HCT116 (cell line): ENCODE measurements at regions not wholly inside any gene's neighbourhood (a gene's known extent, or its start where the extent isn't known, plus 50 kb on each side); places are given as distances from the start of the nearest gene placed in this dataset.

ENCODE experiments used
- ATAC-seq: fragments of 200-7000 bp; cut with Tn5 transposase; 2 replicates; pipeline ENCODE4 v1.9.1; 2020; ENCODE audit warnings: mild to moderate bottlenecking, moderate library complexity
- BruUV-seq: library from RNA; stranded (reverse); fragments of 400-500 nt; replicated peaks from 2 replicates; lab custom pipeline; 2021; lab: Mats Ljungman, UMichigan
- CTCF ChIA-PET: fragments of 300-600 bp; sonication (Branson Sonifier 250); formaldehyde crosslinking; loops from one replicate; lab custom pipeline; 2021; ENCODE audit warnings: antibody characterized with exemption; lab: Charles Lee
- POLR2A ChIA-PET: fragments of 300-600, 350-600 bp; sonication (Branson Sonifier 250); formaldehyde crosslinking; loops from one replicate; lab custom pipeline; 2021; ENCODE audit warnings: antibody characterized with exemption; lab: Charles Lee
- RAD21 ChIA-PET, 2 experiments: fragments of 300-600 bp; sonication (Branson Sonifier 250); formaldehyde crosslinking; loops; one replicate each; lab custom pipeline; 2023; ENCODE audit warnings: low total read pairs in 2 of 2; ENCODE audit not compliant: uncharacterized antibody in 2 of 2, unreplicated experiment in 2 of 2, low non-redundant PET in 1 of 2; lab: Charles Lee
- DNase-seq: peaks from one replicate; pipeline ENCODE4 v3.0.0-alpha.2; 2010; ENCODE audit warnings: low read depth, low spot score
- H2AFZ ChIP-seq: fragments of 200-600 bp; shearing (Covaris generic), sonication (generic); 2 replicates; pipeline ENCODE4 v1.6.1; 2017; ENCODE audit warnings: low read depth, mixed run types, mixed read lengths, antibody characterized with exemption, low read length; ENCODE audit not compliant: poor library complexity, severe bottlenecking
- H3K27ac ChIP-seq: 2 replicates; pipeline ENCODE4 v1.5.1; 2012; ENCODE audit warnings: low read depth, low read length
- H3K27me3 ChIP-seq: fragments of 200-600 bp; sonication (generic); 2 replicates; pipeline ENCODE4 v1.6.1; 2016; ENCODE audit warnings: mixed run types, low read length, mixed read lengths; ENCODE audit not compliant: insufficient read depth
- H3K36me3 ChIP-seq, 2 experiments: fragments of 200-500 bp in 1 of 2; fragments of 200-600 bp in 1 of 2; sonication (Bioruptor generic) in 1 of 2; sonication (generic) in 1 of 2; 2 replicates each; pipeline versions ENCODE4 v1.5.1 to v1.6.1; 2014 to 2016; ENCODE audit warnings: low read length in 2 of 2, inconsistent platforms in 1 of 2, mixed read lengths in 1 of 2, mixed run types in 1 of 2; ENCODE audit not compliant: insufficient read depth in 2 of 2, control insufficient read depth in 1 of 2
- H3K4me1 ChIP-seq, 2 experiments: fragments of 200-600 bp in 1 of 2; sonication (generic) in 1 of 2; 2 replicates each; pipeline versions ENCODE4 v1.5.1 to v1.6.1; 2012 to 2017; ENCODE audit warnings: low read length in 2 of 2, inconsistent platforms in 1 of 2, mild to moderate bottlenecking in 1 of 2, mixed read lengths in 1 of 2, mixed run types in 1 of 2, moderate library complexity in 1 of 2; ENCODE audit not compliant: insufficient read depth in 2 of 2, control insufficient read depth in 1 of 2
- H3K4me2 ChIP-seq: fragments of 200-600 bp; sonication (generic); 2 replicates; pipeline ENCODE4 v1.6.1; 2017; ENCODE audit warnings: mixed run types, low read length, mixed read lengths
- H3K4me3 ChIP-seq, 2 experiments: fragments of 200-600 bp in 1 of 2; sonication (generic) in 1 of 2; replicated peaks in 1 of 2; 2 replicates each; pipeline ENCODE4 v1.5.1; 2011 to 2016; ENCODE audit warnings: low read length in 2 of 2, control low read depth in 1 of 2, low read depth in 1 of 2, mild to moderate bottlenecking in 1 of 2, mixed read lengths in 1 of 2, mixed run types in 1 of 2
- H3K79me2 ChIP-seq: fragments of 200-600 bp; sonication (generic); 2 replicates; pipeline ENCODE4 v1.6.1; 2017; ENCODE audit warnings: mild to moderate bottlenecking, mixed run types, low read length, moderate library complexity, mixed read lengths; ENCODE audit not compliant: insufficient read depth
- H3K9ac ChIP-seq: fragments of 200-600 bp; sonication (generic); 2 replicates; pipeline ENCODE4 v1.6.1; 2016; ENCODE audit warnings: low read length, mixed read lengths
- H3K9me2 ChIP-seq: fragments of 200-600 bp; sonication (generic), shearing (Covaris generic); 2 replicates; pipeline ENCODE4 v1.6.1; 2017; ENCODE audit warnings: mixed run types, mild to moderate bottlenecking, moderate library complexity; ENCODE audit not compliant: insufficient read depth
- H3K9me3 ChIP-seq, 2 experiments: fragments of 200-500 bp in 1 of 2; fragments of 200-600 bp in 1 of 2; sonication (Bioruptor generic) in 1 of 2; sonication (generic) in 1 of 2; 2 replicates each; pipeline ENCODE4 v1.6.1; 2014 to 2017; ENCODE audit warnings: low read length in 2 of 2, mixed read lengths in 2 of 2, inconsistent platforms in 1 of 2, low read depth in 1 of 2, mild to moderate bottlenecking in 1 of 2, mixed run types in 1 of 2, moderate library complexity in 1 of 2; ENCODE audit not compliant: control insufficient read depth in 1 of 2, insufficient read depth in 1 of 2
- H4K20me1 ChIP-seq: fragments of 200-600 bp; sonication (generic), shearing (Covaris generic); 2 replicates; pipeline ENCODE4 v1.6.1; 2017; ENCODE audit warnings: mixed run types, mild to moderate bottlenecking, moderate library complexity; ENCODE audit not compliant: insufficient read depth
- ATF3 ChIP-seq: IDR thresholded peaks from 2 replicates; pipeline ENCODE4 v1.6.1; 2012
- EZH2 ChIP-seq: fragments of 200-600 bp; sonication (generic); IDR thresholded peaks from 2 replicates; pipeline ENCODE4 v1.6.1; 2017; ENCODE audit warnings: antibody characterized with exemption, mixed run types
- POLR2A ChIP-seq: IDR thresholded peaks from 2 replicates; pipeline ENCODE4 v1.7.0; 2011; ENCODE audit warnings: borderline replicate concordance; ENCODE audit not compliant: insufficient read depth, insufficient read length; ENCODE audit errors: extremely low read depth
- RAD21 ChIP-seq: IDR thresholded peaks from 2 replicates; pipeline ENCODE4 v1.6.1; 2012; ENCODE audit warnings: low read depth, mild to moderate bottlenecking
- SIN3A ChIP-seq: IDR thresholded peaks from 2 replicates; pipeline ENCODE4 v1.6.1; 2012; ENCODE audit warnings: low read depth
- TCF7L2 ChIP-seq: IDR thresholded peaks from 2 replicates; pipeline ENCODE4 v1.7.0; 2011; ENCODE audit warnings: borderline replicate concordance, inconsistent platforms; ENCODE audit not compliant: insufficient read depth, insufficient read length; ENCODE audit errors: extremely low read depth
- intact Hi-C: fragments of 100-400 bp; cut with micrococcal nuclease; formaldehyde crosslinking; loops from 2 replicates; pipeline ENCODE4 v1.10.0; 2022

GRCh38 chr14:25574628-25575325 lies 524.8 kb upstream of the STXBP6 start:
- BruUV-seq, result no TSS peak
- CTCF ChIA-PET, result no interaction called here

GRCh38 chr14:25570483-25570882 lies 520.5 kb upstream of the STXBP6 start:
- no peak for ATAC-seq
- POLR2A ChIA-PET, result no interaction called here

More at GRCh38 chr14:25574628-25575325, 524.8 kb upstream of the STXBP6 start:
- TF ChIP-seq ATF3, result no peak
- no peak overlapping the region for H3K4me3 ChIP-seq
- H3K79me2 ChIP-seq, result no peaks in the 10 kb centered on the region
- no peak overlapping the region for H3K27ac ChIP-seq
- ATAC-seq (no peak), DNase-seq (no peak)
- peaks cover 21 to 23% of the 10 kb centered on the region in 2 experiments for H3K9me3 ChIP-seq
- no peak overlapping the region for H2AFZ ChIP-seq
- POLR2A ChIA-PET, result no interaction called here
- no peaks in the 10 kb centered on the region for H3K36me3 ChIP-seq
- H4K20me1 ChIP-seq, result no peaks in the 10 kb centered on the region
- no peaks in the 10 kb centered on the region for H3K4me1 ChIP-seq
- intact Hi-C loops, result no loop called here
- no peaks in the 10 kb centered on the region for H3K27me3 ChIP-seq
- no peak overlapping the region for H3K4me2 ChIP-seq
- H3K9me2 ChIP-seq, result no peaks in the 10 kb centered on the region
- RAD21 ChIA-PET, result no interaction called here
- H3K9ac ChIP-seq, result no peak overlapping the region

More at GRCh38 chr14:25570483-25570882, 520.5 kb upstream of the STXBP6 start:
- H3K27me3 ChIP-seq, result no peaks in the 10 kb centered on the region
- H3K4me3 ChIP-seq, result no peak overlapping the region
- H2AFZ ChIP-seq, result no peak overlapping the region
- TF ChIP-seq ATF3, result no peak
- no peak for TF ChIP-seq SIN3A
- no peak for TF ChIP-seq EZH2
- no peak for TF ChIP-seq RAD21
- TF ChIP-seq TCF7L2, result no peak
- no peak for TF ChIP-seq POLR2A
- DNase-seq, result no peak
- intact Hi-C loops, result no loop called here
- no peaks in the 10 kb centered on the region for H4K20me1 ChIP-seq
- H3K36me3 ChIP-seq, result no peaks in the 10 kb centered on the region
- CTCF ChIA-PET, result no interaction called here
- H3K9me3 ChIP-seq, result peaks cover 8 to 28% of the 10 kb centered on the region in 2 experiments; a peak in 3 of 4 replicates
- no peaks in the 10 kb centered on the region for H3K9me2 ChIP-seq
- no peak overlapping the region for H3K27ac ChIP-seq
- no peaks in the 10 kb centered on the region for H3K4me1 ChIP-seq
- no peak overlapping the region for H3K9ac ChIP-seq
- H3K4me2 ChIP-seq, result no peak overlapping the region
- no peaks in the 10 kb centered on the region for H3K79me2 ChIP-seq
- RAD21 ChIA-PET, result no interaction called here
- no TSS peak for BruUV-seq
